Left lung (tissue), 4 donors: ENCODE measurements at regions not wholly inside any gene's neighbourhood (a gene's known extent, or its start where the extent isn't known, plus 50 kb on each side); places are given as distances from the start of the nearest gene placed in this dataset.

Source experiments
- ATAC-seq: fragments of 200-7000 bp; cut with Tn5 transposase; one replicate; pipeline ENCODE4 v1.9.1; 2020; ENCODE audit warnings: moderate library complexity
- DNase-seq, 4 donors: peaks; one replicate each; pipeline ENCODE4 v3.0.0-alpha.2; 2013 to 2020
- H3K27ac ChIP-seq, 2 donors: fragments of 200-600 bp; sonication (generic) in 1 of 2; one replicate each; pipeline versions ENCODE4 v1.5.0 to v1.8.0; 2020 to 2021
- H3K27me3 ChIP-seq, 2 donors: fragments of 200-600 bp; sonication (generic) in 1 of 2; one replicate each; pipeline versions ENCODE4 v1.5.0 to v1.8.0; 2020 to 2021
- H3K36me3 ChIP-seq, 2 donors: fragments of 200-600 bp; sonication (generic) in 1 of 2; one replicate each; pipeline versions ENCODE4 v1.5.0 to v1.8.0; 2020 to 2021
- H3K4me1 ChIP-seq, 2 donors: fragments of 200-600 bp; one replicate each; pipeline ENCODE4 v1.8.0; 2021
- H3K4me3 ChIP-seq, 2 donors: fragments of 200-600 bp; sonication (generic) in 1 of 2; one replicate each; pipeline versions ENCODE4 v1.5.0 to v1.8.0; 2020 to 2021; ENCODE audit warnings: mild to moderate bottlenecking in 1 of 2
- H3K9me3 ChIP-seq, 2 donors: fragments of 200-600 bp; sonication (generic) in 1 of 2; one replicate each; pipeline versions ENCODE4 v1.5.0 to v1.8.0; 2020 to 2021
- intact Hi-C, 2 donors: fragments of 100-400 bp; cut with DNase I; formaldehyde crosslinking; loops; one replicate each; pipeline versions ENCODE4 v1.11.2 to v1.14.2; 2022
- TF ChIP-seq, protein P1 (sequence below), 2 donors: fragments of 200-600 bp; sonication (generic) in 1 of 2; IDR thresholded peaks; one replicate each; pipeline versions ENCODE4 v1.5.0 to v1.8.0; 2021; ENCODE audit warnings: antibody characterized with exemption in 2 of 2
- donor health status: DM: no; HTN: yes; CAD: no.
- donor health status: DM: no; HTN: no; CAD: no.

GRCh38 chr1:17892851-17893250 lies 137.7 kb downstream of the ACTL8 start:
- H3K4me1 ChIP-seq, result no peaks in the 10 kb centered on the region
- ATAC-seq, result no peak
- H3K9me3 ChIP-seq, result no peaks in the 10 kb centered on the region
- peaks cover 0 to 55% of the 10 kb centered on the region in 2 donors for H3K27me3 ChIP-seq
- H3K4me3 ChIP-seq, result no peak overlapping the region
- no peak overlapping the region for H3K27ac ChIP-seq
- TF ChIP-seq, protein P1, sequence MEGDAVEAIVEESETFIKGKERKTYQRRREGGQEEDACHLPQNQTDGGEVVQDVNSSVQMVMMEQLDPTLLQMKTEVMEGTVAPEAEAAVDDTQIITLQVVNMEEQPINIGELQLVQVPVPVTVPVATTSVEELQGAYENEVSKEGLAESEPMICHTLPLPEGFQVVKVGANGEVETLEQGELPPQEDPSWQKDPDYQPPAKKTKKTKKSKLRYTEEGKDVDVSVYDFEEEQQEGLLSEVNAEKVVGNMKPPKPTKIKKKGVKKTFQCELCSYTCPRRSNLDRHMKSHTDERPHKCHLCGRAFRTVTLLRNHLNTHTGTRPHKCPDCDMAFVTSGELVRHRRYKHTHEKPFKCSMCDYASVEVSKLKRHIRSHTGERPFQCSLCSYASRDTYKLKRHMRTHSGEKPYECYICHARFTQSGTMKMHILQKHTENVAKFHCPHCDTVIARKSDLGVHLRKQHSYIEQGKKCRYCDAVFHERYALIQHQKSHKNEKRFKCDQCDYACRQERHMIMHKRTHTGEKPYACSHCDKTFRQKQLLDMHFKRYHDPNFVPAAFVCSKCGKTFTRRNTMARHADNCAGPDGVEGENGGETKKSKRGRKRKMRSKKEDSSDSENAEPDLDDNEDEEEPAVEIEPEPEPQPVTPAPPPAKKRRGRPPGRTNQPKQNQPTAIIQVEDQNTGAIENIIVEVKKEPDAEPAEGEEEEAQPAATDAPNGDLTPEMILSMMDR (IDR thresholded peaks at IDR 0.05), result no peak
- H3K36me3 ChIP-seq, result no peaks in the 10 kb centered on the region
- intact Hi-C loops, result no loop called here
- no peak for DNase-seq

GRCh38 chr1:17893891-17894631 lies 138.9 kb downstream of the ACTL8 start:
- H3K4me1 ChIP-seq, result no peaks in the 10 kb centered on the region
- H3K27me3 ChIP-seq, result peaks cover 0 to 44% of the 10 kb centered on the region in 2 donors
- ATAC-seq (no peak), DNase-seq (no peak)
- no peak overlapping the region for H3K27ac ChIP-seq
- H3K4me3 ChIP-seq, result no peak overlapping the region
- no peaks in the 10 kb centered on the region for H3K36me3 ChIP-seq
- intact Hi-C loops, result no loop called here
- TF ChIP-seq, protein P1 (IDR thresholded peaks at IDR 0.05), result no peak
- no peaks in the 10 kb centered on the region for H3K9me3 ChIP-seq

- Histone ChIP-seq H3K27ac (no peak overlapping the region), H3K9me3 (no peaks in the 10 kb centered on the region), H3K4me3 (no peak overlapping the region), H3K4me1 (no peaks in the 10 kb centered on the region), H3K27me3 (peaks cover 0 to 30% of the 10 kb centered on the region in 2 donors), H3K36me3 (no peaks in the 10 kb centered on the region)
- TF ChIP-seq, protein P1 (IDR thresholded peaks at IDR 0.05), result no peak
- intact Hi-C loops, result no loop called here
- DNase-seq (no peak), ATAC-seq (no peak)
These were observed 140.3 kb downstream of the ACTL8 start for GRCh38 chr1:17895401-17895800.

DNA sequence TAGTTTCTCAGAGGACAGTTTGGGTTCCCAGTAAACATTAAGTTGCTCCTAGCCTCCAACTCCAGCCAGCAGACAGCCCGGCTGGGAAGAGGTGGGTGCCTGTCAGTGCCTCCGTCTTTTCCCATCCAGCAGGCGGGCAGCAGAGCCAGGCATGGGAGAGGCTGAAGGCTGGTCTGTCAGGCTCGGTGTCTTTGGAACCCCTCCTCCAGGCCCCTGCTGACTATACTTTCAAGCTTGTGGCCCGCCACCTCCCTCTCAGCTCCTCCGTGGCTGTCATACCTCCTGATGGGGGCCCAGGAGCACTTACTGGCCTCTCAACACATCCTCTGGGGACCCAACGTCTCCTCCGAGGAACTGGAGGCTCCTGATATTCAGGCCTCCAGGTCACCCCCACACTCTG lies 140.9 kb downstream of the ACTL8 start:
- H3K4me3 ChIP-seq, result no peak overlapping the region
- intact Hi-C loops, result no loop called here
- ATAC-seq, result no peak
- no peaks in the 10 kb centered on the region for H3K9me3 ChIP-seq
- no peak overlapping the region for H3K27ac ChIP-seq
- no peaks in the 10 kb centered on the region for H3K36me3 ChIP-seq
- H3K27me3 ChIP-seq, result peaks cover 0 to 25% of the 10 kb centered on the region in 2 donors
- DNase-seq, result no peak
- TF ChIP-seq, protein P1 (IDR thresholded peaks at IDR 0.05), result no peak
- H3K4me1 ChIP-seq, result no peaks in the 10 kb centered on the region

- ATAC-seq (peak; percentile 24), DNase-seq (no peak)
- Histone ChIP-seq H3K36me3 (no peaks in the 10 kb centered on the region), H3K4me1 (no peaks in the 10 kb centered on the region), H3K9me3 (no peaks in the 10 kb centered on the region), H3K27ac (no peak overlapping the region), H3K4me3 (no peak overlapping the region), H3K27me3 (peaks cover 0 to 12% of the 10 kb centered on the region in 2 donors)
- intact Hi-C loops, result no loop called here
- TF ChIP-seq, protein P1 (IDR thresholded peaks at IDR 0.05), result no peak
These were observed 148.3 kb downstream of the ACTL8 start for GRCh38 chr1:17903386-17903785.
